NCI-H774 (cell line): ENCODE measurements at regions not wholly inside any gene's neighbourhood (a gene's known extent, or its start where the extent isn't known, plus 50 kb on each side); places are given as distances from the start of the nearest gene placed in this dataset.

ENCODE experiments used
- DNase-seq: peaks from one replicate; lab custom pipeline; 2025; lab: John Stamatoyannopoulos, UW

- DNase-seq, result peak; percentile 10
Observed at GRCh38 chr12:93015871-93016751, 87.0 kb upstream of the EEA1 start.

- no peak for DNase-seq
Observed at GRCh38 chr12:93016752-93017350, 87.8 kb upstream of the EEA1 start.

- DNase-seq, result no peak
Observed at GRCh38 chr12:93018610-93019009, 89.5 kb upstream of the EEA1 start.

- DNase-seq, result no peak
Observed at GRCh38 chr12:93019212-93019927, 90.3 kb upstream of the EEA1 start.

- DNase-seq, result peak; percentile 39
Observed at GRCh38 chr12:93019975-93020630, 91.0 kb upstream of the EEA1 start.

- no peak for DNase-seq
Observed at GRCh38 chr12:93020631-93021597, 91.8 kb upstream of the EEA1 start.

- DNase-seq, result no peak
Observed at GRCh38 chr12:93022603-93023340, 93.7 kb upstream of the EEA1 start.

GRCh38 chr12:93025145-93026103 is 96.3 kb upstream of the EEA1 start:
- peak; percentile 26 for DNase-seq

- DNase-seq, result no peak
Observed at GRCh38 chr12:93027041-93027440, 97.9 kb upstream of the EEA1 start.

GRCh38 chr12:93029091-93029490 is 100.0 kb upstream of the EEA1 start:
- DNase-seq, result no peak

- no peak for DNase-seq
Observed at GRCh38 chr12:93031028-93031427, 101.9 kb upstream of the EEA1 start.

GRCh38 chr12:93032758-93033157 is 103.7 kb upstream of the EEA1 start:
- no peak for DNase-seq

GRCh38 chr12:93033948-93034347 is 104.9 kb upstream of the EEA1 start:
- DNase-seq, result no peak

- DNase-seq, result no peak
Observed at GRCh38 chr12:93039062-93039461, 110.0 kb upstream of the EEA1 start.

GRCh38 chr12:93039930-93040329 is 110.8 kb upstream of the EEA1 start:
- DNase-seq, result peak; percentile 52

GRCh38 chr12:93040367-93040766 is 111.3 kb upstream of the EEA1 start:
- no peak for DNase-seq

GRCh38 chr12:93041416-93041815 is 112.3 kb upstream of the EEA1 start:
- DNase-seq, result no peak

- DNase-seq, result no peak
Observed at GRCh38 chr12:93042283-93042682, 113.2 kb upstream of the EEA1 start.

- no peak for DNase-seq
Observed at GRCh38 chr12:93042684-93043083, 113.6 kb upstream of the EEA1 start.
